A673 (cell line): ENCODE measurements at regions not wholly inside any gene's neighbourhood (a gene's known extent, or its start where the extent isn't known, plus 50 kb on each side); places are given as distances from the start of the nearest gene placed in this dataset.

ENCODE experiments used
- BruUV-seq: library from RNA; stranded (reverse); fragments of 400-500 nt; replicated peaks from 2 replicates; lab custom pipeline; 2021; lab: Mats Ljungman, UMichigan
- CTCF ChIA-PET: fragments of 300-600 bp; sonication (Branson Sonifier 250); formaldehyde crosslinking; loops from one replicate; lab custom pipeline; 2022; ENCODE audit warnings: antibody characterized with exemption; lab: Charles Lee
- POLR2A ChIA-PET: fragments of 300-600 bp; sonication (Branson Sonifier 250); formaldehyde crosslinking; loops from one replicate; lab custom pipeline; 2022; ENCODE audit warnings: antibody characterized with exemption; ENCODE audit not compliant: low non-redundant PET; lab: Charles Lee
- DNase-seq: peaks from one replicate; pipeline ENCODE4 v3.0.0-alpha.2; 2015; ENCODE audit warnings: low spot score
- H3K27ac ChIP-seq: fragments of 200-600 bp; sonication (generic); 2 replicates; pipeline ENCODE4 v1.5.1; 2016; ENCODE audit warnings: mixed run types, low read depth, mild to moderate bottlenecking, mixed read lengths, antibody characterized with exemption, low read length; ENCODE audit not compliant: poor library complexity, severe bottlenecking
- H3K27me3 ChIP-seq: fragments of 200-600 bp; sonication (generic); replicated peaks from 2 replicates; pipeline ENCODE4 v1.6.1; 2017; ENCODE audit warnings: mixed run types, low read depth, mild to moderate bottlenecking, mixed read lengths, antibody characterized with exemption, low read length; ENCODE audit not compliant: insufficient read depth, poor library complexity
- H3K36me3 ChIP-seq: fragments of 200-600 bp; sonication (generic); 2 replicates; pipeline ENCODE4 v1.6.1; 2016; ENCODE audit warnings: mixed run types, mild to moderate bottlenecking, mixed read lengths, antibody characterized with exemption, low read length; ENCODE audit not compliant: insufficient read depth, poor library complexity, severe bottlenecking
- H3K4me1 ChIP-seq: fragments of 200-600 bp; sonication (generic); 2 replicates; pipeline ENCODE4 v1.6.1; 2017; ENCODE audit warnings: mixed run types, mild to moderate bottlenecking, mixed read lengths, antibody characterized with exemption, low read length; ENCODE audit not compliant: insufficient read depth, poor library complexity, severe bottlenecking
- H3K4me3 ChIP-seq: fragments of 200-600 bp; sonication (generic); 2 replicates; pipeline ENCODE4 v1.5.1; 2016; ENCODE audit warnings: low read depth, mixed run types, mild to moderate bottlenecking, mixed read lengths, low read length; ENCODE audit not compliant: poor library complexity, severe bottlenecking
- H3K9me3 ChIP-seq: fragments of 200-600 bp; sonication (generic); 2 replicates; pipeline ENCODE4 v1.6.1; 2016; ENCODE audit warnings: mixed run types, low read depth, mild to moderate bottlenecking, mixed read lengths, antibody characterized with exemption, low read length; ENCODE audit not compliant: poor library complexity, severe bottlenecking
- EZH2 ChIP-seq: fragments of 200-600 bp; sonication (generic); IDR thresholded peaks from 2 replicates; pipeline ENCODE4 v1.6.1; 2017; ENCODE audit warnings: borderline replicate concordance, low read depth, mild to moderate bottlenecking, mixed read lengths, antibody characterized with exemption, low read length; ENCODE audit not compliant: poor library complexity, severe bottlenecking
- intact Hi-C: fragments of 100-400 bp; cut with micrococcal nuclease; formaldehyde crosslinking; loops from one replicate; pipeline ENCODE4 v1.10.0; 2022; ENCODE audit not compliant: unreplicated experiment
- TF ChIP-seq, protein P1 (sequence below): fragments of 300-800, 200-600 bp; sonication (generic); conservative IDR thresholded peaks from 2 replicates; pipeline ENCODE4 v1.5.1; 2017; ENCODE audit warnings: low read depth, mild to moderate bottlenecking, antibody characterized with exemption, low read length, moderate library complexity, mixed read lengths

DNA sequence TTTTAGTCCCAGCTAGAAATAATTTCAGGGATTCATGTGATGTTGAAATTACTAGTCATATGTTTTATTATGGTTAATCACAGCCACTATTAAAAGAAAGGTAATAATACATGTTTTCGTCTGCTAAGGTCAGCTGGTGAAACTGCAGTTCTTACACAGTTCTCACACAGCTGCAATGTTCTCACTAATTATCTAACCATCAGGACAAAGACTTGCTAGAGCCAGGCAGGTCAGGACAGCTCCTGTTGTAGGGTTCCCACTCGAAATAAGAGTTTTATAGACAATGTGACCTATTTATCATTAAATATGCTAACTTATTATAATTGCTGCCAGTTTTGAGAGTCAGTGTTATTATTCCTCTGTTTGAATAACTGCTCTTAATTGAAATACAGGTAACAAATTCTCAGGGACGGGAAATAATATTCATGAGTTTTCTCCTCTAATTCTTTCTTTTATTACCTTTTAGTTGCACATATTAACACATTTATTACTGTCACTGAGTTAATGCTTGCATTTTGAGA is 97.9 kb downstream of the GJA1 start:
- no peak for DNase-seq
- Histone ChIP-seq H3K4me3 (no peak overlapping the region), H3K36me3 (no peaks in the 10 kb centered on the region), H3K27ac (no peak overlapping the region), H3K9me3 (no peaks in the 10 kb centered on the region), H3K4me1 (no peaks in the 10 kb centered on the region), H3K27me3 (no peaks in the 10 kb centered on the region)
- TF ChIP-seq, protein P1, sequence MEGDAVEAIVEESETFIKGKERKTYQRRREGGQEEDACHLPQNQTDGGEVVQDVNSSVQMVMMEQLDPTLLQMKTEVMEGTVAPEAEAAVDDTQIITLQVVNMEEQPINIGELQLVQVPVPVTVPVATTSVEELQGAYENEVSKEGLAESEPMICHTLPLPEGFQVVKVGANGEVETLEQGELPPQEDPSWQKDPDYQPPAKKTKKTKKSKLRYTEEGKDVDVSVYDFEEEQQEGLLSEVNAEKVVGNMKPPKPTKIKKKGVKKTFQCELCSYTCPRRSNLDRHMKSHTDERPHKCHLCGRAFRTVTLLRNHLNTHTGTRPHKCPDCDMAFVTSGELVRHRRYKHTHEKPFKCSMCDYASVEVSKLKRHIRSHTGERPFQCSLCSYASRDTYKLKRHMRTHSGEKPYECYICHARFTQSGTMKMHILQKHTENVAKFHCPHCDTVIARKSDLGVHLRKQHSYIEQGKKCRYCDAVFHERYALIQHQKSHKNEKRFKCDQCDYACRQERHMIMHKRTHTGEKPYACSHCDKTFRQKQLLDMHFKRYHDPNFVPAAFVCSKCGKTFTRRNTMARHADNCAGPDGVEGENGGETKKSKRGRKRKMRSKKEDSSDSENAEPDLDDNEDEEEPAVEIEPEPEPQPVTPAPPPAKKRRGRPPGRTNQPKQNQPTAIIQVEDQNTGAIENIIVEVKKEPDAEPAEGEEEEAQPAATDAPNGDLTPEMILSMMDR: no peak
- no peak for TF ChIP-seq EZH2
- ChIA-PET POLR2A (no interaction called here), CTCF (no interaction called here)
- intact Hi-C loops: no loop called here
- no TSS peak for BruUV-seq

GRCh38 chr6:121535777-121536176 is 100.3 kb downstream of the GJA1 start:
- CTCF ChIA-PET: no interaction called here
- Histone ChIP-seq H3K9me3 (no peaks in the 10 kb centered on the region), H3K27me3 (no peaks in the 10 kb centered on the region), H3K36me3 (no peaks in the 10 kb centered on the region), H3K4me3 (no peak overlapping the region), H3K4me1 (no peaks in the 10 kb centered on the region), H3K27ac (no peak overlapping the region)
- TF ChIP-seq, protein P1: no peak
- TF ChIP-seq EZH2: no peak
- intact Hi-C loops: no loop called here
- no peak for DNase-seq
- no TSS peak for BruUV-seq
- POLR2A ChIA-PET: no interaction called here

- intact Hi-C loops: no loop called here
- ChIA-PET CTCF (no interaction called here), POLR2A (interaction anchor here (0.5 kb wide), 1 partner anchor 255 kb away, joined by 3 read pairs; no protein-coding TSS in a partner anchor)
- Histone ChIP-seq H3K36me3 (no peaks in the 10 kb centered on the region), H3K27me3 (no peaks in the 10 kb centered on the region), H3K9me3 (no peaks in the 10 kb centered on the region), H3K4me3 (no peak overlapping the region), H3K4me1 (no peaks in the 10 kb centered on the region), H3K27ac (no peak overlapping the region)
- BruUV-seq: no TSS peak
- no peak for DNase-seq
- TF ChIP-seq, protein P1: no peak
- no peak for TF ChIP-seq EZH2
Observed at GRCh38 chr6:121536345-121536744, 100.9 kb downstream of the GJA1 start.
